ENCODE measurements at regions not wholly inside any gene's neighbourhood (a gene's known extent, or its start where the extent isn't known, plus 50 kb on each side); places are given as distances from the start of the nearest gene placed in this dataset.

GRCh38 chr20:59431014-59431413, 130.6 kb downstream of the EDN3 start:
- H4K91ac ChIP-seq (ENCODE audit: insufficient read depth, low read depth, low read length), result no peak overlapping the region
- no peaks in the 10 kb centered on the region for H3K36me3 ChIP-seq (ENCODE audit: control insufficient read depth, insufficient read depth, low read length)
- H2BK15ac ChIP-seq (ENCODE audit: low read depth, low read length), result no peak overlapping the region
- CTCF ChIA-PET, result no interaction called here
- POLR2A ChIA-PET (ENCODE audit: unreplicated experiment), result no interaction called here
- no peak overlapping the region for H3K9ac ChIP-seq (ENCODE audit: low read depth, low read length)
- H3K79me1 ChIP-seq (ENCODE audit: low read depth in 1 of 2, low read length in 2 of 2), result no peaks in the 10 kb centered on the region
- TF ChIP-seq ELK1 (IDR thresholded peaks at IDR 0.05; ENCODE audit: borderline replicate concordance, low read depth, low read length), result no peak
- no peak for TF ChIP-seq RCOR1 (IDR thresholded peaks at IDR 0.05; ENCODE audit: insufficient replicate concordance, low read length)
- dilution Hi-C loops (cut with HindIII; ENCODE audit: low sequenced_read_pairs, unreplicated experiment), result no loop called here
- no peak overlapping the region for H3K27ac ChIP-seq (ENCODE audit: insufficient read depth, low read length)
- ATAC-seq (ENCODE audit: low read depth) (no peak), DNase-seq (no peak)
- no peak overlapping the region for H2BK5ac ChIP-seq (ENCODE audit: low read depth, low read length, poor library complexity, severe bottlenecking)
- no peak overlapping the region for H4K5ac ChIP-seq (ENCODE audit: low read depth, low read length)
- no peaks in the 10 kb centered on the region for H3K27me3 ChIP-seq (ENCODE audit: control insufficient read depth, insufficient read depth, low read length)
- H2BK120ac ChIP-seq (ENCODE audit: low read depth, low read length), result no peak overlapping the region
- no peak overlapping the region for H3K14ac ChIP-seq (replicated peaks; ENCODE audit: low read depth, low read length)
- H2AK5ac ChIP-seq (ENCODE audit: low read depth, low read length), result no peak overlapping the region
- in situ Hi-C loops (cut with MboI; ENCODE audit: low sequenced_read_pairs), result no loop called here
- H3K9me1 ChIP-seq (ENCODE audit: insufficient read depth, low read length), result no peaks in the 10 kb centered on the region
- H3K56ac ChIP-seq (ENCODE audit: extremely low read depth, insufficient read depth, low read length), result no peak overlapping the region
- H3K4me3 ChIP-seq (ENCODE audit: insufficient read depth, low read depth, low read length), result no peak overlapping the region
- intact Hi-C loops (cut with micrococcal nuclease), result no loop called here
- no peak overlapping the region for H2BK20ac ChIP-seq (ENCODE audit: low read depth, low read length)
- no CpG with 5 or more reads among the region's 2 CpGs for WGBS, 2 experiments (ENCODE audit: extremely low coverage in 2 of 2, insufficient read length in 1 of 2)
- BruUV-seq (replicated peaks), result no TSS peak
- H3K4ac ChIP-seq (ENCODE audit: low read depth, low read length), result no peak overlapping the region
- H2AK9ac ChIP-seq (replicated peaks; ENCODE audit: low read depth, low read length, poor library complexity), result no peak overlapping the region
- no peaks in the 10 kb centered on the region for H4K20me1 ChIP-seq (ENCODE audit: insufficient read depth, low read length)
- no peak overlapping the region for H3K18ac ChIP-seq (ENCODE audit: low read depth, low read length)
- no peak overlapping the region for H4K8ac ChIP-seq (ENCODE audit: low read depth in 2 of 2, low read length in 2 of 2)
- H3K23ac ChIP-seq (ENCODE audit: low read depth, low read length), result no peak overlapping the region
- no peak overlapping the region for H2AFZ ChIP-seq (replicated peaks; ENCODE audit: low read length, poor library complexity)
- H3K4me1 ChIP-seq (ENCODE audit: control insufficient read depth, insufficient read depth, low read length), result no peaks in the 10 kb centered on the region
- H3K4me2 ChIP-seq (ENCODE audit: low read depth, low read length), result no peak overlapping the region
- peaks cover 8% of the 10 kb centered on the region; the same call in 1 of the 2 replicates for H3K9me3 ChIP-seq (ENCODE audit: control insufficient read depth, insufficient read depth, low read length)
